ENCODE measurements at regions not wholly inside any gene's neighbourhood (a gene's known extent, or its start where the extent isn't known, plus 50 kb on each side); places are given as distances from the start of the nearest gene placed in this dataset.

- no peaks in the 10 kb centered on the region for H3K4me1 ChIP-seq (ENCODE audit: control insufficient read depth, extremely low read depth, insufficient read depth, low read length)
- no peak overlapping the region for H3K9ac ChIP-seq (ENCODE audit: insufficient read depth, low read length)
- DNase-seq (ENCODE audit: low read depth in 2 of 2) = peak; percentile 33 to 69
- no peak overlapping the region for H2AFZ ChIP-seq (ENCODE audit: low read length)
- no peak overlapping the region for H3K4me2 ChIP-seq (ENCODE audit: extremely low read depth, insufficient read depth, low read length)
- no peaks in the 10 kb centered on the region for H3K36me3 ChIP-seq (ENCODE audit: control insufficient read depth, insufficient read depth, low read length)
- no peak overlapping the region for H3K27ac ChIP-seq (ENCODE audit: insufficient read depth, low read length)
- H3K27me3 ChIP-seq (ENCODE audit: control insufficient read depth, insufficient read depth, low read length) = no peaks in the 10 kb centered on the region
- no peaks in the 10 kb centered on the region for H3K9me3 ChIP-seq (ENCODE audit: control insufficient read depth, insufficient read depth, low read depth, low read length)
- TF ChIP-seq CTCF (conservative IDR thresholded peaks at IDR 0.05 in 1 of 2, IDR thresholded peaks at IDR 0.05 in 1 of 2; ENCODE audit: low read depth in 1 of 2, low read length in 2 of 2) (peak; percentile 69 to 72), EZH2 (IDR thresholded peaks at IDR 0.05; ENCODE audit: low read length, missing control alignments) (no peak)
- H3K4me3 ChIP-seq (replicated peaks in 1 of 4; ENCODE audit: control extremely low read depth in 1 of 4, insufficient read depth in 1 of 4, low read depth in 3 of 4, low read length in 4 of 4) = no peak overlapping the region
- no peaks in the 10 kb centered on the region for H4K20me1 ChIP-seq (ENCODE audit: control insufficient read depth, extremely low read depth, insufficient read depth, low read length)
- no peaks in the 10 kb centered on the region for H3K79me2 ChIP-seq (ENCODE audit: control insufficient read depth, insufficient read depth, low read length)
Measured at GRCh38 chr6:8219352-8219943, 117.1 kb upstream of the EEF1E1 start.

DNA sequence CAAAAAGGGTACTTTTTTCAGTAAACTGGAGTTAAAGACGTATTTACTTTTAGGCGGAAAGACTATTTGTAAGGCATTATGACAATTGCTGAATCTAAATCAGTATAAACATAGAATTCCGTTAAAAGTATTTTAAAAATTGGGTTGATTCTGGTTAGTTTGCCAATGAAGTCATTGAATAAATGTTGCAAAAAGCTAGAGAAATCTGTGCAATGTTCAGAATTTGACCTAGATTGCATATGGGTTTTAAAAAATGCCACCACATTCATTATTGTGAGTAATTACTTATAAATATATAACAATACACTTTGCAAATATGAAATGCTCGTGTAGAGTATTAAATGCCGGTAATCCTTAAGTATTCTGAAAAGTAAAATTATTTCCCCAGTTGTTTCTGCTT lies 116.5 kb upstream of the EEF1E1 start:
- H4K20me1 ChIP-seq (ENCODE audit: control insufficient read depth, extremely low read depth, insufficient read depth, low read length) = no peaks in the 10 kb centered on the region
- H3K4me3 ChIP-seq (replicated peaks in 1 of 4; ENCODE audit: control extremely low read depth in 1 of 4, insufficient read depth in 1 of 4, low read depth in 3 of 4, low read length in 4 of 4) = no peak overlapping the region
- no peak for DNase-seq (ENCODE audit: low read depth in 2 of 2)
- no peak overlapping the region for H3K4me2 ChIP-seq (ENCODE audit: extremely low read depth, insufficient read depth, low read length)
- TF ChIP-seq EZH2 (IDR thresholded peaks at IDR 0.05; ENCODE audit: low read length, missing control alignments) = no peak
- no peak for TF ChIP-seq CTCF (conservative IDR thresholded peaks at IDR 0.05 in 1 of 2, IDR thresholded peaks at IDR 0.05 in 1 of 2; ENCODE audit: low read depth in 1 of 2, low read length in 2 of 2)
- H3K27ac ChIP-seq (ENCODE audit: insufficient read depth, low read length) = no peak overlapping the region
- H3K36me3 ChIP-seq (ENCODE audit: control insufficient read depth, insufficient read depth, low read length) = no peaks in the 10 kb centered on the region
- no peaks in the 10 kb centered on the region for H3K79me2 ChIP-seq (ENCODE audit: control insufficient read depth, insufficient read depth, low read length)
- H3K27me3 ChIP-seq (ENCODE audit: control insufficient read depth, insufficient read depth, low read length) = no peaks in the 10 kb centered on the region
- no peaks in the 10 kb centered on the region for H3K4me1 ChIP-seq (ENCODE audit: control insufficient read depth, extremely low read depth, insufficient read depth, low read length)
- no peaks in the 10 kb centered on the region for H3K9me3 ChIP-seq (ENCODE audit: control insufficient read depth, insufficient read depth, low read depth, low read length)
- H3K9ac ChIP-seq (ENCODE audit: insufficient read depth, low read length) = no peak overlapping the region
- no peak overlapping the region for H2AFZ ChIP-seq (ENCODE audit: low read length)

DNA sequence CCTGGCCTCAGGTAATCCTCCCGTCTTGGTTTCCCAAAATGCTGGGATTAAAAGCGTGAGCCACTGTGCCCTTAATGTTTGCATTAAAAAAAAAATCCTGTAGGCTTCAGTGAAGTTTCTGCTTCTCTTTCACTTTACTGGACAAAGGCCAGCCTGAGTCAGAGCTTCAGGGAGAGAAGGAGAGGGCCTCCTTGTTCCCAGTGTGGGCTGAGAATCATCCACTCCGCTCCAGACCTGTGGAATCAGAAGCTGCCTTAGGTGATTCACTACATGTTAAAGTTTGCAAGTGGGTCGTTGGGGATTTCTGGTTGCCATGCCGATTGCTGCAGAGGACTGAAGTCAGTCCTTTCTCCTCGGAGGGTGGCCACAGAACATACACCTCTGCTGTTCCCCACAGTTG lies 113.3 kb upstream of the EEF1E1 start:
- no peak overlapping the region for H3K4me3 ChIP-seq (replicated peaks in 1 of 4; ENCODE audit: control extremely low read depth in 1 of 4, insufficient read depth in 1 of 4, low read depth in 3 of 4, low read length in 4 of 4)
- H3K36me3 ChIP-seq (ENCODE audit: control insufficient read depth, insufficient read depth, low read length) = no peaks in the 10 kb centered on the region
- DNase-seq (ENCODE audit: low read depth in 2 of 2) = peak in 1 of 2 donors; percentile 78
- no peaks in the 10 kb centered on the region for H4K20me1 ChIP-seq (ENCODE audit: control insufficient read depth, extremely low read depth, insufficient read depth, low read length)
- no peak overlapping the region for H3K27ac ChIP-seq (ENCODE audit: insufficient read depth, low read length)
- no peaks in the 10 kb centered on the region for H3K27me3 ChIP-seq (ENCODE audit: control insufficient read depth, insufficient read depth, low read length)
- H3K9ac ChIP-seq (ENCODE audit: insufficient read depth, low read length) = no peak overlapping the region
- H3K79me2 ChIP-seq (ENCODE audit: control insufficient read depth, insufficient read depth, low read length) = no peaks in the 10 kb centered on the region
- H3K9me3 ChIP-seq (ENCODE audit: control insufficient read depth, insufficient read depth, low read depth, low read length) = no peaks in the 10 kb centered on the region
- H3K4me2 ChIP-seq (ENCODE audit: extremely low read depth, insufficient read depth, low read length) = no peak overlapping the region
- no peak for TF ChIP-seq EZH2 (IDR thresholded peaks at IDR 0.05; ENCODE audit: low read length, missing control alignments)
- no peak for TF ChIP-seq CTCF (conservative IDR thresholded peaks at IDR 0.05 in 1 of 2, IDR thresholded peaks at IDR 0.05 in 1 of 2; ENCODE audit: low read depth in 1 of 2, low read length in 2 of 2)
- no peak overlapping the region for H2AFZ ChIP-seq (ENCODE audit: low read length)
- no peaks in the 10 kb centered on the region for H3K4me1 ChIP-seq (ENCODE audit: control insufficient read depth, extremely low read depth, insufficient read depth, low read length)
